HG03442 (cell line): ENCODE measurements at regions not wholly inside any gene's neighbourhood (a gene's known extent, or its start where the extent isn't known, plus 50 kb on each side); places are given as distances from the start of the nearest gene placed in this dataset.

Source experiments
- ATAC-seq: cut with Tn5 transposase; IDR thresholded peaks from one replicate; pipeline ENCODE4 v1.9.1; 2021; ENCODE audit warnings: mild to moderate bottlenecking, moderate library complexity; ENCODE audit not compliant: unreplicated experiment

GRCh38 chr9:108724122-108724521, 131.7 kb downstream of the ACTL7B start:
- no peak for ATAC-seq

GRCh38 chr9:108722396-108722795, 133.4 kb downstream of the ACTL7B start:
- ATAC-seq = no peak

GRCh38 chr9:108720191-108720642, 135.6 kb downstream of the ACTL7B start:
- ATAC-seq = no peak

GRCh38 chr9:108710424-108710823, 145.4 kb downstream of the ACTL7B start:
- no peak for ATAC-seq

- ATAC-seq = no peak
These were observed 145.8 kb downstream of the ACTL7B start for GRCh38 chr9:108709997-108710396.

GRCh38 chr9:108709126-108709525, 146.7 kb downstream of the ACTL7B start:
- no peak for ATAC-seq

- ATAC-seq = no peak
These were observed 147.3 kb downstream of the ACTL7B start for GRCh38 chr9:108708448-108708847.

GRCh38 chr9:108707120-108707519, 148.7 kb downstream of the ACTL7B start:
- no peak for ATAC-seq

GRCh38 chr9:108704156-108704852, 151.5 kb downstream of the ACTL7B start:
- ATAC-seq = no peak

- ATAC-seq = no peak
These were observed 152.4 kb downstream of the ACTL7B start for GRCh38 chr9:108703429-108703828.

- no peak for ATAC-seq
These were observed 153.1 kb downstream of the ACTL7B start for GRCh38 chr9:108702681-108703080.

- no peak for ATAC-seq
These were observed 157.0 kb downstream of the ACTL7B start for GRCh38 chr9:108698801-108699200.

GRCh38 chr9:108698231-108698630, 157.6 kb downstream of the ACTL7B start:
- ATAC-seq = no peak

- no peak for ATAC-seq
These were observed 159.6 kb downstream of the ACTL7B start for GRCh38 chr9:108696156-108696555.

GRCh38 chr9:108694170-108694569, 161.6 kb downstream of the ACTL7B start:
- ATAC-seq = no peak

- ATAC-seq = no peak
These were observed 164.2 kb downstream of the ACTL7B start for GRCh38 chr9:108691614-108692013.

GRCh38 chr9:108688676-108689075, 167.1 kb downstream of the ACTL7B start:
- no peak for ATAC-seq

- no peak for ATAC-seq
These were observed 167.7 kb downstream of the ACTL7B start for GRCh38 chr9:108688051-108688450.

GRCh38 chr9:108687006-108687987, 168.5 kb downstream of the ACTL7B start:
- no peak for ATAC-seq

- ATAC-seq = no peak
These were observed 171.3 kb downstream of the ACTL7B start for GRCh38 chr9:108684288-108685025.

GRCh38 chr9:108683245-108683644, 172.5 kb downstream of the ACTL7B start:
- ATAC-seq = no peak
